Activated CD4-positive, alpha-beta T cell treated with anti-CD3 and anti-CD28 coated beads, Interleukin-2, amount 50 U/mL, for 4 hours (primary cell): ENCODE measurements at regions not wholly inside any gene's neighbourhood (a gene's known extent, or its start where the extent isn't known, plus 50 kb on each side); places are given as distances from the start of the nearest gene placed in this dataset.

Experiments used
- DNase-seq, 2 experiments: peaks; one replicate each; pipeline ENCODE4 v3.0.0-alpha.2; 2020

GRCh38 chr22:49372530-49373288 is 455.0 kb downstream of the BRD1 start:
- DNase-seq = no peak

GRCh38 chr22:49372111-49372529 is 455.6 kb downstream of the BRD1 start:
- DNase-seq = no peak

GRCh38 chr22:49371325-49372110 is 456.2 kb downstream of the BRD1 start:
- DNase-seq = no peak

- no peak for DNase-seq
Measured at GRCh38 chr22:49370627-49371301, 456.9 kb downstream of the BRD1 start.

GRCh38 chr22:49369726-49370626 is 457.7 kb downstream of the BRD1 start:
- no peak for DNase-seq

GRCh38 chr22:49368976-49369725 is 458.5 kb downstream of the BRD1 start:
- no peak for DNase-seq

- DNase-seq = no peak
Measured at GRCh38 chr22:49368221-49368975, 459.3 kb downstream of the BRD1 start.

GRCh38 chr22:49367041-49367697 is 460.5 kb downstream of the BRD1 start:
- DNase-seq = no peak

- DNase-seq = no peak
Measured at GRCh38 chr22:49366437-49366836, 461.2 kb downstream of the BRD1 start.

- DNase-seq = no peak
Measured at GRCh38 chr22:49365910-49366309, 461.8 kb downstream of the BRD1 start.

GRCh38 chr22:49365191-49365837 is 462.4 kb downstream of the BRD1 start:
- no peak for DNase-seq

GRCh38 chr22:49364398-49364797 is 463.3 kb downstream of the BRD1 start:
- no peak for DNase-seq

GRCh38 chr22:49363526-49364230 is 464.0 kb downstream of the BRD1 start:
- DNase-seq = no peak

GRCh38 chr22:49362211-49362839 is 465.3 kb downstream of the BRD1 start:
- no peak for DNase-seq

- DNase-seq = no peak
Measured at GRCh38 chr22:49361164-49361563, 466.5 kb downstream of the BRD1 start.

GRCh38 chr22:49360746-49361145 is 466.9 kb downstream of the BRD1 start:
- DNase-seq = no peak

- DNase-seq = no peak
Measured at GRCh38 chr22:49359076-49359475, 468.6 kb downstream of the BRD1 start.

- DNase-seq = no peak
Measured at GRCh38 chr22:49357661-49358440, 469.8 kb downstream of the BRD1 start.
